22Rv1 (cell line): ENCODE measurements at regions not wholly inside any gene's neighbourhood (a gene's known extent, or its start where the extent isn't known, plus 50 kb on each side); places are given as distances from the start of the nearest gene placed in this dataset.

Experiments used
- ZFX ChIP-seq: fragments of 450-650 bp; IDR thresholded peaks from 2 replicates; pipeline ENCODE4 v1.6.1; 2017; ENCODE audit warnings: antibody characterized with exemption, borderline replicate concordance
- TF ChIP-seq, protein P1 (sequence below): fragments of 450-650 bp; IDR thresholded peaks from 2 replicates; pipeline ENCODE4 v1.5.1; 2017; ENCODE audit warnings: mild to moderate bottlenecking

- TF ChIP-seq, protein P1, sequence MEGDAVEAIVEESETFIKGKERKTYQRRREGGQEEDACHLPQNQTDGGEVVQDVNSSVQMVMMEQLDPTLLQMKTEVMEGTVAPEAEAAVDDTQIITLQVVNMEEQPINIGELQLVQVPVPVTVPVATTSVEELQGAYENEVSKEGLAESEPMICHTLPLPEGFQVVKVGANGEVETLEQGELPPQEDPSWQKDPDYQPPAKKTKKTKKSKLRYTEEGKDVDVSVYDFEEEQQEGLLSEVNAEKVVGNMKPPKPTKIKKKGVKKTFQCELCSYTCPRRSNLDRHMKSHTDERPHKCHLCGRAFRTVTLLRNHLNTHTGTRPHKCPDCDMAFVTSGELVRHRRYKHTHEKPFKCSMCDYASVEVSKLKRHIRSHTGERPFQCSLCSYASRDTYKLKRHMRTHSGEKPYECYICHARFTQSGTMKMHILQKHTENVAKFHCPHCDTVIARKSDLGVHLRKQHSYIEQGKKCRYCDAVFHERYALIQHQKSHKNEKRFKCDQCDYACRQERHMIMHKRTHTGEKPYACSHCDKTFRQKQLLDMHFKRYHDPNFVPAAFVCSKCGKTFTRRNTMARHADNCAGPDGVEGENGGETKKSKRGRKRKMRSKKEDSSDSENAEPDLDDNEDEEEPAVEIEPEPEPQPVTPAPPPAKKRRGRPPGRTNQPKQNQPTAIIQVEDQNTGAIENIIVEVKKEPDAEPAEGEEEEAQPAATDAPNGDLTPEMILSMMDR, result no peak
- TF ChIP-seq ZFX, result no peak
These were observed 125.8 kb upstream of the SGCD start for GRCh38 chr5:156200938-156201787.
